ENCODE measurements at regions not wholly inside any gene's neighbourhood (a gene's known extent, or its start where the extent isn't known, plus 50 kb on each side); places are given as distances from the start of the nearest gene placed in this dataset.

- no peaks in the 10 kb centered on the region for H3K27me3 ChIP-seq (ENCODE audit: control insufficient read depth, insufficient read depth, low read length)
- no peak overlapping the region for H3K27ac ChIP-seq (ENCODE audit: low read depth, low read length)
- H3K4me3 ChIP-seq (ENCODE audit: low read depth, low read length) = no peak overlapping the region
- no peak overlapping the region for H3K9ac ChIP-seq (ENCODE audit: low read depth, low read length)
- H3K36me3 ChIP-seq (ENCODE audit: control insufficient read depth, insufficient read depth, low read length) = 0 out of 2 replicates have a peak, but pooled peaks cover 2% of the 10 kb centered on the region
- H3K9me3 ChIP-seq (ENCODE audit: control insufficient read depth, insufficient read depth, low read length) = no peaks in the 10 kb centered on the region
- no peaks in the 10 kb centered on the region for H3K4me1 ChIP-seq (ENCODE audit: control insufficient read depth, insufficient read depth, low read length)
Measured at GRCh38 chr11:70501933-70502540, 103.7 kb downstream of the CTTN start.

- no peak overlapping the region for H3K4me3 ChIP-seq (ENCODE audit: low read depth, low read length)
- H3K9ac ChIP-seq (ENCODE audit: low read depth, low read length) = no peak overlapping the region
- H3K4me1 ChIP-seq (ENCODE audit: control insufficient read depth, insufficient read depth, low read length) = no peaks in the 10 kb centered on the region
- no peak overlapping the region for H3K27ac ChIP-seq (ENCODE audit: low read depth, low read length)
- H3K27me3 ChIP-seq (ENCODE audit: control insufficient read depth, insufficient read depth, low read length) = no peaks in the 10 kb centered on the region
- H3K36me3 ChIP-seq (ENCODE audit: control insufficient read depth, insufficient read depth, low read length) = 0 out of 2 replicates have a peak, but pooled peaks cover 2% of the 10 kb centered on the region
- H3K9me3 ChIP-seq (ENCODE audit: control insufficient read depth, insufficient read depth, low read length) = no peaks in the 10 kb centered on the region
Measured at GRCh38 chr11:70502677-70503467, 104.5 kb downstream of the CTTN start.

GRCh38 chr11:70503468-70504221 is 105.3 kb downstream of the CTTN start:
- no peaks in the 10 kb centered on the region for H3K36me3 ChIP-seq (ENCODE audit: control insufficient read depth, insufficient read depth, low read length)
- no peak overlapping the region for H3K27ac ChIP-seq (ENCODE audit: low read depth, low read length)
- H3K9me3 ChIP-seq (ENCODE audit: control insufficient read depth, insufficient read depth, low read length) = no peaks in the 10 kb centered on the region
- no peak overlapping the region for H3K9ac ChIP-seq (ENCODE audit: low read depth, low read length)
- no peaks in the 10 kb centered on the region for H3K27me3 ChIP-seq (ENCODE audit: control insufficient read depth, insufficient read depth, low read length)
- H3K4me3 ChIP-seq (ENCODE audit: low read depth, low read length) = no peak overlapping the region
- no peaks in the 10 kb centered on the region for H3K4me1 ChIP-seq (ENCODE audit: control insufficient read depth, insufficient read depth, low read length)

GRCh38 chr11:70504246-70505020 is 106.1 kb downstream of the CTTN start:
- Histone ChIP-seq H3K27ac (ENCODE audit: low read depth, low read length) (no peak overlapping the region), H3K36me3 (ENCODE audit: control insufficient read depth, insufficient read depth, low read length) (no peaks in the 10 kb centered on the region), H3K4me3 (ENCODE audit: low read depth, low read length) (no peak overlapping the region), H3K9ac (ENCODE audit: low read depth, low read length) (no peak overlapping the region), H3K9me3 (ENCODE audit: control insufficient read depth, insufficient read depth, low read length) (no peaks in the 10 kb centered on the region), H3K4me1 (ENCODE audit: control insufficient read depth, insufficient read depth, low read length) (no peaks in the 10 kb centered on the region; the same call in 1 of the 2 replicates), H3K27me3 (ENCODE audit: control insufficient read depth, insufficient read depth, low read length) (no peaks in the 10 kb centered on the region)

GRCh38 chr11:70505331-70505731 is 107.0 kb downstream of the CTTN start:
- Histone ChIP-seq H3K27me3 (ENCODE audit: control insufficient read depth, insufficient read depth, low read length) (no peaks in the 10 kb centered on the region), H3K27ac (ENCODE audit: low read depth, low read length) (no peak overlapping the region), H3K4me1 (ENCODE audit: control insufficient read depth, insufficient read depth, low read length) (no peaks in the 10 kb centered on the region; the same call in 1 of the 2 replicates), H3K9me3 (ENCODE audit: control insufficient read depth, insufficient read depth, low read length) (no peaks in the 10 kb centered on the region), H3K36me3 (ENCODE audit: control insufficient read depth, insufficient read depth, low read length) (no peaks in the 10 kb centered on the region), H3K9ac (ENCODE audit: low read depth, low read length) (no peak overlapping the region), H3K4me3 (ENCODE audit: low read depth, low read length) (no peak overlapping the region)

- no peak overlapping the region for H3K9ac ChIP-seq (ENCODE audit: low read depth, low read length)
- H3K27ac ChIP-seq (ENCODE audit: low read depth, low read length) = no peak overlapping the region
- no peaks in the 10 kb centered on the region for H3K36me3 ChIP-seq (ENCODE audit: control insufficient read depth, insufficient read depth, low read length)
- no peak overlapping the region for H3K4me3 ChIP-seq (ENCODE audit: low read depth, low read length)
- no peaks in the 10 kb centered on the region for H3K27me3 ChIP-seq (ENCODE audit: control insufficient read depth, insufficient read depth, low read length)
- H3K4me1 ChIP-seq (ENCODE audit: control insufficient read depth, insufficient read depth, low read length) = no peaks in the 10 kb centered on the region; the same call in 1 of the 2 replicates
- no peaks in the 10 kb centered on the region for H3K9me3 ChIP-seq (ENCODE audit: control insufficient read depth, insufficient read depth, low read length)
Measured at GRCh38 chr11:70505761-70506657, 107.7 kb downstream of the CTTN start.

GRCh38 chr11:70506658-70506970 is 108.3 kb downstream of the CTTN start:
- H3K27ac ChIP-seq (ENCODE audit: low read depth, low read length) = no peak overlapping the region
- no peaks in the 10 kb centered on the region for H3K27me3 ChIP-seq (ENCODE audit: control insufficient read depth, insufficient read depth, low read length)
- H3K36me3 ChIP-seq (ENCODE audit: control insufficient read depth, insufficient read depth, low read length) = no peaks in the 10 kb centered on the region
- H3K4me1 ChIP-seq (ENCODE audit: control insufficient read depth, insufficient read depth, low read length) = no peaks in the 10 kb centered on the region; the same call in 1 of the 2 replicates
- no peak overlapping the region for H3K9ac ChIP-seq (ENCODE audit: low read depth, low read length)
- H3K4me3 ChIP-seq (ENCODE audit: low read depth, low read length) = no peak overlapping the region
- H3K9me3 ChIP-seq (ENCODE audit: control insufficient read depth, insufficient read depth, low read length) = no peaks in the 10 kb centered on the region

GRCh38 chr11:70506986-70507385 is 108.7 kb downstream of the CTTN start:
- H3K4me3 ChIP-seq (ENCODE audit: low read depth, low read length) = no peak overlapping the region
- H3K27ac ChIP-seq (ENCODE audit: low read depth, low read length) = no peak overlapping the region
- no peaks in the 10 kb centered on the region for H3K36me3 ChIP-seq (ENCODE audit: control insufficient read depth, insufficient read depth, low read length)
- H3K27me3 ChIP-seq (ENCODE audit: control insufficient read depth, insufficient read depth, low read length) = no peaks in the 10 kb centered on the region
- H3K9me3 ChIP-seq (ENCODE audit: control insufficient read depth, insufficient read depth, low read length) = no peaks in the 10 kb centered on the region
- no peaks in the 10 kb centered on the region; the same call in 1 of the 2 replicates for H3K4me1 ChIP-seq (ENCODE audit: control insufficient read depth, insufficient read depth, low read length)
- no peak overlapping the region for H3K9ac ChIP-seq (ENCODE audit: low read depth, low read length)

- H3K27ac ChIP-seq (ENCODE audit: low read depth, low read length) = no peak overlapping the region
- no peak overlapping the region for H3K4me3 ChIP-seq (ENCODE audit: low read depth, low read length)
- H3K9ac ChIP-seq (ENCODE audit: low read depth, low read length) = no peak overlapping the region
- H3K36me3 ChIP-seq (ENCODE audit: control insufficient read depth, insufficient read depth, low read length) = no peaks in the 10 kb centered on the region
- H3K27me3 ChIP-seq (ENCODE audit: control insufficient read depth, insufficient read depth, low read length) = no peaks in the 10 kb centered on the region
- H3K4me1 ChIP-seq (ENCODE audit: control insufficient read depth, insufficient read depth, low read length) = no peaks in the 10 kb centered on the region; the same call in 1 of the 2 replicates
- H3K9me3 ChIP-seq (ENCODE audit: control insufficient read depth, insufficient read depth, low read length) = peaks cover 3% of the 10 kb centered on the region; the same call in 1 of the 2 replicates
Measured at GRCh38 chr11:70507466-70508230, 109.3 kb downstream of the CTTN start.
